ENCODE measurements at regions not wholly inside any gene's neighbourhood (a gene's known extent, or its start where the extent isn't known, plus 50 kb on each side); places are given as distances from the start of the nearest gene placed in this dataset.

GRCh38 chr9:16341177-16341576 is 529.3 kb downstream of the BNC2 start:
- TF ChIP-seq CTCF (IDR thresholded peaks at IDR 0.05) = no peak
- no peak for TF ChIP-seq EZH2phosphoT487 (IDR thresholded peaks at IDR 0.05)
- no peak for TF ChIP-seq EZH2 (IDR thresholded peaks at IDR 0.05)
- no peak overlapping the region for H3K4me2 ChIP-seq
- no peak overlapping the region for H2AFZ ChIP-seq (replicated peaks)
- Mint-ChIP-seq H3K4me3 (no peak overlapping the region), H3K4me1 (peaks cover 46% of the 10 kb centered on the region), H3K27me3 (ENCODE audit: insufficient read depth, low read depth) (peaks cover 17% of the 10 kb centered on the region), H3K9me3 (peaks cover 28% of the 10 kb centered on the region), H3K36me3 (peaks cover 5% of the 10 kb centered on the region), H3K27ac (peak overlapping the region; percentile 22)
- H3K9me3 ChIP-seq (ENCODE audit: low read depth) = no peaks in the 10 kb centered on the region
- H3K27me3 ChIP-seq = no peaks in the 10 kb centered on the region
- H3K9ac ChIP-seq = no peak overlapping the region
- peaks cover 24% of the 10 kb centered on the region for H3K4me1 ChIP-seq
- H3K4me3 ChIP-seq = no peak overlapping the region
- no peak for DNase-seq (ENCODE audit: low spot score)
- H3F3A ChIP-seq (ENCODE audit: low read depth) = peaks cover 22% of the 10 kb centered on the region
- no peaks in the 10 kb centered on the region for H3K79me2 ChIP-seq (ENCODE audit: low read depth)
- H3K27ac ChIP-seq = no peak overlapping the region
- H3K36me3 ChIP-seq = no peaks in the 10 kb centered on the region
- no peaks in the 10 kb centered on the region for H4K20me1 ChIP-seq (ENCODE audit: low read depth)

- Mint-ChIP-seq H3K27ac (peak overlapping the region; percentile 69), H3K4me3 (peak overlapping the region; percentile 43), H3K4me1 (peaks cover 48% of the 10 kb centered on the region), H3K9me3 (peaks cover 35% of the 10 kb centered on the region), H3K27me3 (ENCODE audit: insufficient read depth, low read depth) (peaks cover 22% of the 10 kb centered on the region), H3K36me3 (peaks cover 5% of the 10 kb centered on the region)
- H3K27me3 ChIP-seq = no peaks in the 10 kb centered on the region
- H3K79me2 ChIP-seq (ENCODE audit: low read depth) = no peaks in the 10 kb centered on the region
- H2AFZ ChIP-seq (replicated peaks) = no peak overlapping the region
- H3K4me2 ChIP-seq = no peak overlapping the region
- DNase-seq (ENCODE audit: low spot score) = no peak
- H3K4me3 ChIP-seq = no peak overlapping the region
- H3K4me1 ChIP-seq = peaks cover 24% of the 10 kb centered on the region
- H3K36me3 ChIP-seq = no peaks in the 10 kb centered on the region
- H3K27ac ChIP-seq = no peak overlapping the region
- no peak overlapping the region for H3K9ac ChIP-seq
- no peaks in the 10 kb centered on the region for H4K20me1 ChIP-seq (ENCODE audit: low read depth)
- H3F3A ChIP-seq (ENCODE audit: low read depth) = peaks cover 22% of the 10 kb centered on the region
- no peaks in the 10 kb centered on the region for H3K9me3 ChIP-seq (ENCODE audit: low read depth)
- no peak for TF ChIP-seq CTCF (IDR thresholded peaks at IDR 0.05)
These were observed 528.0 kb downstream of the BNC2 start for GRCh38 chr9:16342246-16343020.

- H3K36me3 Mint-ChIP-seq = peaks cover 5% of the 10 kb centered on the region
- DNase-seq (ENCODE audit: low spot score) = no peak
- Histone ChIP-seq H3K4me2 (no peak overlapping the region), H3K27me3 (no peaks in the 10 kb centered on the region), H3K9ac (no peak overlapping the region), H3K4me3 (no peak overlapping the region), H3K79me2 (ENCODE audit: low read depth) (no peaks in the 10 kb centered on the region), H2AFZ (replicated peaks) (no peak overlapping the region), H3K4me1 (peaks cover 26% of the 10 kb centered on the region), H3K27ac (no peak overlapping the region), H3K9me3 (ENCODE audit: low read depth) (no peaks in the 10 kb centered on the region), H3K36me3 (no peaks in the 10 kb centered on the region), H4K20me1 (ENCODE audit: low read depth) (no peaks in the 10 kb centered on the region), H3F3A (ENCODE audit: low read depth) (peaks cover 22% of the 10 kb centered on the region)
- TF ChIP-seq EZH2 (IDR thresholded peaks at IDR 0.05) (no peak), EZH2phosphoT487 (IDR thresholded peaks at IDR 0.05) (no peak), CTCF (IDR thresholded peaks at IDR 0.05) (no peak)
- peak overlapping the region; percentile 95 for H3K27ac Mint-ChIP-seq
- H3K4me1 Mint-ChIP-seq = peaks cover 54% of the 10 kb centered on the region
- H3K4me3 Mint-ChIP-seq = no peak overlapping the region
- peaks cover 18% of the 10 kb centered on the region for H3K27me3 Mint-ChIP-seq (ENCODE audit: insufficient read depth, low read depth)
- peaks cover 40% of the 10 kb centered on the region for H3K9me3 Mint-ChIP-seq
These were observed 526.9 kb downstream of the BNC2 start for GRCh38 chr9:16343249-16344237.
